NCI-H345 (cell line): ENCODE measurements at regions not wholly inside any gene's neighbourhood (a gene's known extent, or its start where the extent isn't known, plus 50 kb on each side); places are given as distances from the start of the nearest gene placed in this dataset.
"Not testable (repeated sequence)": the region's sequence is repeated elsewhere in the genome, so short reads cannot be mapped to it uniquely, and the experiment has no call there.

Experiments
- DNase-seq: peaks from one replicate; lab custom pipeline; 2025; lab: John Stamatoyannopoulos, UW

- no peak for DNase-seq
Measured at GRCh38 chr12:18008642-18009041, 81.4 kb downstream of the RERGL start.

- no peak for DNase-seq
Measured at GRCh38 chr12:17999174-17999801, 90.7 kb downstream of the RERGL start.

GRCh38 chr12:17992002-17992656 is 97.9 kb downstream of the RERGL start:
- peak; percentile 61 for DNase-seq

- no peak for DNase-seq
Measured at GRCh38 chr12:17982556-17982955, 107.4 kb downstream of the RERGL start.

GRCh38 chr12:17976202-17976601 is 113.8 kb downstream of the RERGL start:
- no peak for DNase-seq

- DNase-seq: no peak
Measured at GRCh38 chr12:17975763-17976162, 114.2 kb downstream of the RERGL start.

- no peak for DNase-seq
Measured at GRCh38 chr12:17975239-17975638, 114.8 kb downstream of the RERGL start.

- DNase-seq: no peak
Measured at GRCh38 chr12:17971850-17972249, 118.1 kb downstream of the RERGL start.

GRCh38 chr12:17954788-17955187 is 135.2 kb downstream of the RERGL start:
- no peak for DNase-seq

GRCh38 chr12:17950898-17951297 is 139.1 kb downstream of the RERGL start:
- DNase-seq: no peak

GRCh38 chr12:17949558-17950141 is 140.3 kb downstream of the RERGL start:
- no peak for DNase-seq

- peak; percentile 7 for DNase-seq
Measured at GRCh38 chr12:17928708-17929366, 161.2 kb downstream of the RERGL start.

- DNase-seq: no peak
Measured at GRCh38 chr12:17918013-17918412, 172.0 kb downstream of the RERGL start.

GRCh38 chr12:17884581-17884980 is 205.4 kb downstream of the RERGL start:
- DNase-seq: no peak

- no peak for DNase-seq
Measured at GRCh38 chr12:17878714-17879113, 211.3 kb downstream of the RERGL start.

- no peak for DNase-seq
Measured at GRCh38 chr12:17875230-17875629, 214.8 kb downstream of the RERGL start.

GRCh38 chr12:17866802-17867201 is 223.2 kb downstream of the RERGL start:
- DNase-seq: no peak

GRCh38 chr12:17855548-17855947 is 234.4 kb downstream of the RERGL start:
- DNase-seq: not testable (repeated sequence)

GRCh38 chr12:17853054-17853453 is 236.9 kb downstream of the RERGL start:
- DNase-seq: no peak

GRCh38 chr12:17841496-17841895 is 248.5 kb downstream of the RERGL start:
- DNase-seq: no peak

GRCh38 chr12:17829813-17830212 is 260.2 kb downstream of the RERGL start:
- DNase-seq: no peak

GRCh38 chr12:17818931-17819330 is 271.1 kb downstream of the RERGL start:
- DNase-seq: peak; percentile 33

- no peak for DNase-seq
Measured at GRCh38 chr12:17810399-17810798, 279.6 kb downstream of the RERGL start.
